HEK293 (cell line): ENCODE measurements at regions not wholly inside any gene's neighbourhood (a gene's known extent, or its start where the extent isn't known, plus 50 kb on each side); places are given as distances from the start of the nearest gene placed in this dataset.

Experiments
- CTCF ChIA-PET: fragments of 350-600 bp; formaldehyde crosslinking; extraction: SDS; loops from one replicate; lab custom pipeline; 2021; ENCODE audit warnings: antibody characterized with exemption; lab: Yijun Ruan, JAX
- POLR2A ChIA-PET: fragments of 300-600 bp; formaldehyde crosslinking; extraction: SDS; loops from one replicate; lab custom pipeline; 2020; ENCODE audit warnings: antibody characterized with exemption, inconsistent platforms; lab: Yijun Ruan, JAX
- H3K27ac ChIP-seq: fragments of 200-500 bp; sonication (Bioruptor generic); 2 replicates; pipeline ENCODE4 v1.5.1; 2014; ENCODE audit warnings: low read depth, low read length, control low read depth, inconsistent platforms; ENCODE audit errors: extremely low read depth
- H3K36me3 ChIP-seq, 2 experiments: fragments of 200-500 bp in 1 of 2; sonication (Bioruptor generic) in 1 of 2; 1 replicate in 1 of 2; 2 replicates in 1 of 2; pipeline ENCODE4 v1.5.1; 2014 to 2017; ENCODE audit warnings: inconsistent platforms in 2 of 2, low read length in 2 of 2; ENCODE audit not compliant: control insufficient read depth in 2 of 2, insufficient read depth in 1 of 2
- H3K4me1 ChIP-seq: fragments of 200-500 bp; sonication (Bioruptor generic); 2 replicates; pipeline ENCODE4 v1.5.1; 2014; ENCODE audit warnings: mild to moderate bottlenecking, low read length, inconsistent platforms; ENCODE audit not compliant: control insufficient read depth, insufficient read depth
- H3K4me3 ChIP-seq: 2 replicates; pipeline ENCODE4 v1.5.1; 2011; ENCODE audit warnings: low read depth, mild to moderate bottlenecking, control low read depth, low read length, moderate library complexity
- H3K9me3 ChIP-seq: fragments of 200-500 bp; sonication (Bioruptor generic); 2 replicates; pipeline ENCODE4 v1.5.1; 2014; ENCODE audit warnings: low read depth, low read length, inconsistent platforms; ENCODE audit not compliant: control insufficient read depth, insufficient read depth
- GLIS1 ChIP-seq: fragments of 450-650 bp; formaldehyde crosslinking; IDR thresholded peaks from 2 replicates; pipeline ENCODE4 v1.5.1; 2016; ENCODE audit warnings: missing biosample characterization, missing genetic modification characterization
- IKZF3 ChIP-seq: fragments of 450-650 bp; IDR thresholded peaks from 2 replicates; pipeline ENCODE4 v1.5.0; 2018; ENCODE audit warnings: missing biosample characterization, mild to moderate bottlenecking, missing genetic modification characterization, moderate library complexity
- KLF7 ChIP-seq: fragments of 450-650 bp; formaldehyde crosslinking; IDR thresholded peaks from 2 replicates; pipeline ENCODE4 v1.5.1; 2016; ENCODE audit warnings: missing biosample characterization, missing genetic modification characterization, borderline replicate concordance
- PATZ1 ChIP-seq: fragments of 450-650 bp; formaldehyde crosslinking; IDR thresholded peaks from 2 replicates; pipeline ENCODE4 v1.5.1; 2016; ENCODE audit warnings: missing biosample characterization, missing genetic modification characterization
- SCRT2 ChIP-seq: fragments of 450-650 bp; formaldehyde crosslinking; IDR thresholded peaks from 2 replicates; pipeline ENCODE4 v1.5.1; 2016; ENCODE audit warnings: missing biosample characterization, missing genetic modification characterization
- YY1 ChIP-seq: fragments of 450-650 bp; formaldehyde crosslinking; IDR thresholded peaks from 2 replicates; pipeline ENCODE4 v1.5.1; 2018; ENCODE audit warnings: missing biosample characterization, missing genetic modification characterization
- ZIC2 ChIP-seq: fragments of 450-650 bp; formaldehyde crosslinking; IDR thresholded peaks from 2 replicates; pipeline ENCODE4 v1.5.1; 2016; ENCODE audit warnings: missing biosample characterization, missing genetic modification characterization
- ZNF157 ChIP-seq: fragments of 450-650 bp; formaldehyde crosslinking; IDR thresholded peaks from 2 replicates; pipeline ENCODE4 v1.5.1; 2016; ENCODE audit warnings: missing biosample characterization, missing genetic modification characterization
- ZNF23 ChIP-seq: fragments of 450-650 bp; formaldehyde crosslinking; IDR thresholded peaks from 2 replicates; pipeline ENCODE4 v1.5.1; 2016; ENCODE audit warnings: missing biosample characterization, missing genetic modification characterization, borderline replicate concordance
- ZNF248 ChIP-seq: fragments of 450-650 bp; formaldehyde crosslinking; IDR thresholded peaks from 2 replicates; pipeline ENCODE4 v1.5.1; 2017; ENCODE audit warnings: missing biosample characterization, missing genetic modification characterization
- ZNF292 ChIP-seq: fragments of 450-650 bp; formaldehyde crosslinking; IDR thresholded peaks from 2 replicates; pipeline ENCODE4 v1.5.1; 2016; ENCODE audit warnings: low read depth, missing biosample characterization, missing genetic modification characterization, borderline replicate concordance
- ZNF341 ChIP-seq: fragments of 450-650 bp; formaldehyde crosslinking; IDR thresholded peaks from 2 replicates; pipeline ENCODE4; 2016; ENCODE audit warnings: low read depth, missing biosample characterization, missing genetic modification characterization
- ZNF354C ChIP-seq: fragments of 450-650 bp; formaldehyde crosslinking; IDR thresholded peaks from 2 replicates; pipeline ENCODE4 v1.5.1; 2016; ENCODE audit warnings: missing biosample characterization, missing genetic modification characterization, low read depth, borderline replicate concordance
- ZNF513 ChIP-seq: fragments of 450-650 bp; IDR thresholded peaks from 2 replicates; pipeline ENCODE4 v1.5.1; 2018; ENCODE audit warnings: missing biosample characterization, missing genetic modification characterization
- ZNF530 ChIP-seq: fragments of 450-650 bp; formaldehyde crosslinking; IDR thresholded peaks from 2 replicates; pipeline ENCODE4 v1.5.1; 2016; ENCODE audit warnings: low read depth, missing biosample characterization, missing genetic modification characterization
- ZNF629 ChIP-seq: fragments of 450-650 bp; formaldehyde crosslinking; IDR thresholded peaks from 2 replicates; pipeline ENCODE4 v1.5.1; 2017; ENCODE audit warnings: missing biosample characterization, missing genetic modification characterization
- ZNF707 ChIP-seq: fragments of 450-650 bp; formaldehyde crosslinking; IDR thresholded peaks from 2 replicates; pipeline ENCODE4 v1.5.1; 2016; ENCODE audit warnings: missing biosample characterization, missing genetic modification characterization
- ZNF830 ChIP-seq: fragments of 450-650 bp; IDR thresholded peaks from 2 replicates; pipeline ENCODE4 v1.5.0; 2018; ENCODE audit warnings: missing biosample characterization, missing genetic modification characterization, low read depth, mild to moderate bottlenecking, moderate library complexity
- ZNF843 ChIP-seq: fragments of 450-650 bp; formaldehyde crosslinking; IDR thresholded peaks from 2 replicates; pipeline ENCODE4 v1.5.1; 2016; ENCODE audit warnings: missing biosample characterization, missing genetic modification characterization
- TF ChIP-seq, protein P1 (sequence below): fragments of 450-650 bp; formaldehyde crosslinking; IDR thresholded peaks from 2 replicates; pipeline ENCODE4 v1.5.1; 2016; ENCODE audit warnings: missing biosample characterization, missing genetic modification characterization
- TF ChIP-seq, protein P2 (sequence below): fragments of 450-650 bp; formaldehyde crosslinking; IDR thresholded peaks from 2 replicates; pipeline ENCODE4 v1.5.1; 2016; ENCODE audit warnings: missing biosample characterization, missing genetic modification characterization

DNA sequence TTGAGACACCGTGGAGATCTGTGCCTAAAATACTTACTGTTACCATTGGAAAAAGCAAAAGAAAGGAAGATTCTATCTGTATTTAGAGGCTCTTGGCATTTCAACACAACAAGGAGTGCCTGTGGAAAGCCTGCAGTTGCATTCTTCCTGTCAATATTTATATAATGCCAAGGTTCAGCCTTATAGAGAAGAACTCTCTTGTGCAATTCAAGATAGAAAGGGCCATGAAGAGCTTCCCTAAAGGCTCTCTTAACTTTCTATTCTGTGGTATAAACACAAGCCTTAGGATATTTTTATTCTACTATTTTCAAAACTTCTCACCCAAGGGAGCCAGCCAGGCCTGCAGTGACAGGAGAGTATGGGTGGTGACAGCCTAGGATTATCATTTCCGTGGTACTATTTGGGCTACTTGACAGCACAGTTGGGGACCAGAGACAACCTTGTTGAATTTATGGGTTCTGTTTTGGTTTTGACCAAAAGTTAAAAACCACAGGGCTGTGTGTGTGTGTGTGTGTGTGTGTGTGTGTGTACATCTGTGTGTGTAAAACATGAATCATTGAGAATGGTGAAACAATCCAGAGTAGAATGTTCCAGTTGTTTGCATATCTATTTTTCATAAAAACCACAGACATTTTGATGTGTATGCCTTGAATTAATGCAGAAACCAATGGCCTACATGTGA, 700.9 kb upstream of the SLC35B3 start:
- TF ChIP-seq ZNF341 (tag by site-specific recombination) (no peak), ZNF157 (tag by site-specific recombination) (no peak), ZNF513 (tag by site-specific recombination) (no peak), ZNF530 (no peak), ZNF843 (tag by site-specific recombination) (no peak), GLIS1 (tag by site-specific recombination) (no peak), ZNF354C (tag by site-specific recombination) (no peak), ZIC2 (tag by site-specific recombination) (no peak), ZNF830 (tag by site-specific recombination) (no peak), ZNF707 (tag by site-specific recombination) (no peak), YY1 (tag by site-specific recombination) (no peak), ZNF629 (tag by site-specific recombination) (no peak), ZNF292 (tag by site-specific recombination) (no peak)
- TF ChIP-seq, protein P1, sequence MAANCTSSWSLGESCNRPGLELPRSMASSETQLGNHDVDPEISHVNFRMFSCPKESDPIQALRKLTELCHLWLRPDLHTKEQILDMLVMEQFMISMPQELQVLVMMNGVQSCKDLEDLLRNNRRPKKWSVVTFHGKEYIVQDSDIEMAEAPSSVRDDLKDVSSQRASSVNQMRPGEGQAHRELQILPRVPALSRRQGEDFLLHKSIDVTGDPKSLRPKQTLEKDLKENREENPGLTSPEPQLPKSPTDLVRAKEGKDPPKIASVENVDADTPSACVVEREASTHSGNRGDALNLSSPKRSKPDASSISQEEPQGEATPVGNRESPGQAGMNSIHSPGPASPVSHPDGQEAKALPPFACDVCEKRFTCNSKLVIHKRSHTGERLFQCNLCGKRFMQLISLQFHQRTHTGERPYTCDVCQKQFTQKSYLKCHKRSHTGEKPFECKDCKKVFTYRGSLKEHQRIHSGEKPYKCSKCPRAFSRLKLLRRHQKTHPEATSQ (tag by site-specific recombination): no peak
- Histone ChIP-seq H3K9me3 (no peaks in the 10 kb centered on the region), H3K36me3 (no peaks in the 10 kb centered on the region), H3K4me1 (peaks cover 17% of the 10 kb centered on the region), H3K4me3 (no peak overlapping the region), H3K27ac (no peak overlapping the region)
- CTCF ChIA-PET: no interaction called here
- POLR2A ChIA-PET: no interaction called here

GRCh38 chr6:9131616-9132015, 696.3 kb upstream of the SLC35B3 start:
- no peaks in the 10 kb centered on the region for H3K9me3 ChIP-seq
- H3K4me1 ChIP-seq: no peaks in the 10 kb centered on the region
- CTCF ChIA-PET: interaction anchor here (1.1 kb wide), 1 partner anchor 424 kb away, joined by 3 read pairs; no protein-coding TSS in a partner anchor
- no peak overlapping the region for H3K4me3 ChIP-seq
- TF ChIP-seq, protein P2, sequence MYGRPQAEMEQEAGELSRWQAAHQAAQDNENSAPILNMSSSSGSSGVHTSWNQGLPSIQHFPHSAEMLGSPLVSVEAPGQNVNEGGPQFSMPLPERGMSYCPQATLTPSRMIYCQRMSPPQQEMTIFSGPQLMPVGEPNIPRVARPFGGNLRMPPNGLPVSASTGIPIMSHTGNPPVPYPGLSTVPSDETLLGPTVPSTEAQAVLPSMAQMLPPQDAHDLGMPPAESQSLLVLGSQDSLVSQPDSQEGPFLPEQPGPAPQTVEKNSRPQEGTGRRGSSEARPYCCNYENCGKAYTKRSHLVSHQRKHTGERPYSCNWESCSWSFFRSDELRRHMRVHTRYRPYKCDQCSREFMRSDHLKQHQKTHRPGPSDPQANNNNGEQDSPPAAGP: no peak
- TF ChIP-seq SCRT2 (no peak), PATZ1 (tag by site-specific recombination) (no peak), ZNF248 (tag by site-specific recombination) (no peak), ZNF23 (no peak), KLF7 (tag by site-specific recombination) (no peak), IKZF3 (tag by site-specific recombination) (no peak)
- no peak overlapping the region for H3K27ac ChIP-seq
- no peaks in the 10 kb centered on the region for H3K36me3 ChIP-seq
- POLR2A ChIA-PET: no interaction called here
